HEK293 (cell line): ENCODE measurements at regions not wholly inside any gene's neighbourhood (a gene's known extent, or its start where the extent isn't known, plus 50 kb on each side); places are given as distances from the start of the nearest gene placed in this dataset.

Experiments
- CTCF ChIA-PET: fragments of 350-600 bp; formaldehyde crosslinking; extraction: SDS; loops from one replicate; lab custom pipeline; 2021; ENCODE audit warnings: antibody characterized with exemption; lab: Yijun Ruan, JAX
- POLR2A ChIA-PET: fragments of 300-600 bp; formaldehyde crosslinking; extraction: SDS; loops from one replicate; lab custom pipeline; 2020; ENCODE audit warnings: antibody characterized with exemption, inconsistent platforms; lab: Yijun Ruan, JAX
- H3K27ac ChIP-seq: fragments of 200-500 bp; sonication (Bioruptor generic); 2 replicates; pipeline ENCODE4 v1.5.1; 2014; ENCODE audit warnings: low read depth, low read length, control low read depth, inconsistent platforms; ENCODE audit errors: extremely low read depth
- H3K36me3 ChIP-seq, 2 experiments: fragments of 200-500 bp in 1 of 2; sonication (Bioruptor generic) in 1 of 2; 1 replicate in 1 of 2; 2 replicates in 1 of 2; pipeline ENCODE4 v1.5.1; 2014 to 2017; ENCODE audit warnings: inconsistent platforms in 2 of 2, low read length in 2 of 2; ENCODE audit not compliant: control insufficient read depth in 2 of 2, insufficient read depth in 1 of 2
- H3K4me1 ChIP-seq: fragments of 200-500 bp; sonication (Bioruptor generic); 2 replicates; pipeline ENCODE4 v1.5.1; 2014; ENCODE audit warnings: mild to moderate bottlenecking, low read length, inconsistent platforms; ENCODE audit not compliant: control insufficient read depth, insufficient read depth
- H3K4me3 ChIP-seq: 2 replicates; pipeline ENCODE4 v1.5.1; 2011; ENCODE audit warnings: low read depth, mild to moderate bottlenecking, control low read depth, low read length, moderate library complexity
- H3K9me3 ChIP-seq: fragments of 200-500 bp; sonication (Bioruptor generic); 2 replicates; pipeline ENCODE4 v1.5.1; 2014; ENCODE audit warnings: low read depth, low read length, inconsistent platforms; ENCODE audit not compliant: control insufficient read depth, insufficient read depth
- CTCF ChIP-seq: fragments of 450-650 bp; formaldehyde crosslinking; IDR thresholded peaks from 2 replicates; pipeline ENCODE4 v1.5.1; 2016; ENCODE audit warnings: missing biosample characterization, missing genetic modification characterization
- KLF7 ChIP-seq: fragments of 450-650 bp; formaldehyde crosslinking; IDR thresholded peaks from 2 replicates; pipeline ENCODE4 v1.5.1; 2016; ENCODE audit warnings: missing biosample characterization, missing genetic modification characterization, borderline replicate concordance
- KLF8 ChIP-seq: fragments of 450-650 bp; formaldehyde crosslinking; IDR thresholded peaks from 2 replicates; pipeline ENCODE4 v1.5.1; 2016; ENCODE audit warnings: missing biosample characterization, missing genetic modification characterization
- SALL2 ChIP-seq: fragments of 450-650 bp; formaldehyde crosslinking; IDR thresholded peaks from 2 replicates; pipeline ENCODE4 v1.5.0; 2017; ENCODE audit warnings: missing biosample characterization, mild to moderate bottlenecking, missing genetic modification characterization, borderline replicate concordance
- SP3 ChIP-seq: fragments of 450-650 bp; formaldehyde crosslinking; IDR thresholded peaks from 2 replicates; pipeline ENCODE4 v1.5.1; 2016; ENCODE audit warnings: missing biosample characterization, missing genetic modification characterization
- ZBTB20 ChIP-seq: fragments of 450-650 bp; formaldehyde crosslinking; IDR thresholded peaks from 2 replicates; pipeline ENCODE4 v1.5.1; 2016; ENCODE audit warnings: missing biosample characterization, missing genetic modification characterization
- ZEB2 ChIP-seq: fragments of 450-650 bp; formaldehyde crosslinking; IDR thresholded peaks from 2 replicates; pipeline ENCODE4 v1.5.1; 2016; ENCODE audit warnings: missing biosample characterization, missing genetic modification characterization
- ZFHX2 ChIP-seq: fragments of 450-650 bp; formaldehyde crosslinking; conservative IDR thresholded peaks from 2 replicates; pipeline ENCODE4 v1.5.1; 2016; ENCODE audit warnings: missing biosample characterization, missing genetic modification characterization
- ZNF211 ChIP-seq: fragments of 450-650 bp; formaldehyde crosslinking; IDR thresholded peaks from 2 replicates; pipeline ENCODE4 v1.5.1; 2016; ENCODE audit warnings: low read depth, missing biosample characterization, missing genetic modification characterization
- ZNF214 ChIP-seq: fragments of 450-650 bp; formaldehyde crosslinking; IDR thresholded peaks from 2 replicates; pipeline ENCODE4 v1.5.1; 2017; ENCODE audit warnings: missing biosample characterization, mild to moderate bottlenecking, missing genetic modification characterization, borderline replicate concordance
- ZNF248 ChIP-seq: fragments of 450-650 bp; formaldehyde crosslinking; IDR thresholded peaks from 2 replicates; pipeline ENCODE4 v1.5.1; 2017; ENCODE audit warnings: missing biosample characterization, missing genetic modification characterization
- ZNF302 ChIP-seq: fragments of 450-650 bp; formaldehyde crosslinking; IDR thresholded peaks from 2 replicates; pipeline ENCODE4 v1.5.1; 2016; ENCODE audit warnings: missing biosample characterization, missing genetic modification characterization, low read depth
- ZNF404 ChIP-seq: fragments of 450-650 bp; formaldehyde crosslinking; IDR thresholded peaks from 2 replicates; pipeline ENCODE4 v1.5.1; 2017; ENCODE audit warnings: missing biosample characterization, missing genetic modification characterization
- ZNF426 ChIP-seq: fragments of 450-650 bp; formaldehyde crosslinking; IDR thresholded peaks from 2 replicates; pipeline ENCODE4 v1.5.1; 2017; ENCODE audit warnings: missing biosample characterization, missing genetic modification characterization, mild to moderate bottlenecking, inconsistent platforms, moderate library complexity
- ZNF48 ChIP-seq: fragments of 450-650 bp; formaldehyde crosslinking; IDR thresholded peaks from 2 replicates; pipeline ENCODE4 v1.5.1; 2016; ENCODE audit warnings: missing biosample characterization, missing genetic modification characterization
- ZNF513 ChIP-seq: fragments of 450-650 bp; IDR thresholded peaks from 2 replicates; pipeline ENCODE4 v1.5.1; 2018; ENCODE audit warnings: missing biosample characterization, missing genetic modification characterization
- ZNF585B ChIP-seq: fragments of 450-650 bp; formaldehyde crosslinking; IDR thresholded peaks from 2 replicates; pipeline ENCODE4 v1.5.1; 2016; ENCODE audit warnings: missing biosample characterization, missing genetic modification characterization
- ZNF596 ChIP-seq: fragments of 450-650 bp; IDR thresholded peaks from 2 replicates; pipeline ENCODE4 v1.5.0; 2018; ENCODE audit warnings: missing biosample characterization, mild to moderate bottlenecking, missing genetic modification characterization, moderate library complexity
- ZNF621 ChIP-seq: fragments of 450-650 bp; formaldehyde crosslinking; IDR thresholded peaks from 2 replicates; pipeline ENCODE4 v1.5.1; 2017; ENCODE audit warnings: missing biosample characterization, missing genetic modification characterization
- ZNF677 ChIP-seq: fragments of 450-650 bp; IDR thresholded peaks from 2 replicates; pipeline ENCODE4 v1.5.0; 2018; ENCODE audit warnings: missing biosample characterization, mild to moderate bottlenecking, missing genetic modification characterization, moderate library complexity
- ZNF692 ChIP-seq: fragments of 450-650 bp; formaldehyde crosslinking; IDR thresholded peaks from 2 replicates; pipeline ENCODE4 v1.5.1; 2016; ENCODE audit warnings: missing biosample characterization, missing genetic modification characterization
- ZNF747 ChIP-seq: fragments of 450-650 bp; formaldehyde crosslinking; IDR thresholded peaks from 2 replicates; pipeline ENCODE4 v1.5.1; 2016; ENCODE audit warnings: missing biosample characterization, missing genetic modification characterization
- ZNF830 ChIP-seq: fragments of 450-650 bp; IDR thresholded peaks from 2 replicates; pipeline ENCODE4 v1.5.0; 2018; ENCODE audit warnings: missing biosample characterization, missing genetic modification characterization, low read depth, mild to moderate bottlenecking, moderate library complexity
- ZNF837 ChIP-seq: fragments of 450-650 bp; formaldehyde crosslinking; IDR thresholded peaks from 2 replicates; pipeline ENCODE4 v1.5.1; 2016; ENCODE audit warnings: missing biosample characterization, missing genetic modification characterization
- ZSCAN18 ChIP-seq: fragments of 450-650 bp; formaldehyde crosslinking; IDR thresholded peaks from 2 replicates; pipeline ENCODE4 v1.5.1; 2016; ENCODE audit warnings: missing biosample characterization, missing genetic modification characterization
- ZSCAN4 ChIP-seq: fragments of 450-650 bp; formaldehyde crosslinking; IDR thresholded peaks from 2 replicates; pipeline ENCODE4 v1.5.1; 2017; ENCODE audit warnings: missing biosample characterization, missing genetic modification characterization

GRCh38 chr1:29392036-29392435 is 155.7 kb downstream of the PTPRU start:
- TF ChIP-seq ZNF837 (tag by site-specific recombination) (no peak), ZNF692 (tag by site-specific recombination) (no peak), ZNF426 (tag by site-specific recombination) (no peak), KLF7 (tag by site-specific recombination) (no peak), ZNF404 (tag by site-specific recombination) (no peak), ZSCAN4 (tag by site-specific recombination) (no peak), ZFHX2 (tag by site-specific recombination) (no peak), ZNF596 (no peak), ZNF248 (tag by site-specific recombination) (no peak), SALL2 (no peak), ZNF302 (tag by site-specific recombination) (no peak), CTCF (tag by site-specific recombination) (no peak), ZNF211 (tag by site-specific recombination) (no peak), KLF8 (tag by site-specific recombination) (no peak)
- TF ChIP-seq, all 188 proteins: peak for 0
- POLR2A ChIA-PET, result no interaction called here
- Histone ChIP-seq H3K27ac (no peak overlapping the region), H3K36me3 (no peaks in the 10 kb centered on the region), H3K9me3 (no peaks in the 10 kb centered on the region), H3K4me1 (no peaks in the 10 kb centered on the region), H3K4me3 (no peak overlapping the region)
- CTCF ChIA-PET, result interaction anchor here (1.5 kb wide), 1 partner anchor 51 kb away, joined by 3 read pairs; no protein-coding TSS in a partner anchor

GRCh38 chr1:29391362-29391880 is 155.1 kb downstream of the PTPRU start:
- CTCF ChIA-PET, result interaction anchor here (1.5 kb wide), 1 partner anchor 50 kb away, joined by 3 read pairs; no protein-coding TSS in a partner anchor

More at GRCh38 chr1:29391362-29391880, 155.1 kb downstream of the PTPRU start:
- TF ChIP-seq ZEB2 (no peak), ZNF513 (tag by site-specific recombination) (no peak), ZNF677 (tag by site-specific recombination) (no peak), ZBTB20 (tag by site-specific recombination) (no peak), SP3 (tag by site-specific recombination) (no peak), ZNF214 (tag by site-specific recombination) (no peak), ZNF621 (tag by site-specific recombination) (no peak), ZNF596 (no peak), ZSCAN18 (tag by site-specific recombination) (no peak), ZNF747 (tag by site-specific recombination) (no peak), ZNF48 (no peak), ZNF302 (tag by site-specific recombination) (no peak), ZNF830 (tag by site-specific recombination) (no peak), ZNF585B (tag by site-specific recombination) (no peak)
- no peak overlapping the region for H3K4me3 ChIP-seq
- no peaks in the 10 kb centered on the region for H3K9me3 ChIP-seq
- POLR2A ChIA-PET, result no interaction called here
- no peaks in the 10 kb centered on the region for H3K36me3 ChIP-seq
- H3K4me1 ChIP-seq, result no peaks in the 10 kb centered on the region
- H3K27ac ChIP-seq, result no peak overlapping the region
